ENCODE measurements at regions not wholly inside any gene's neighbourhood (a gene's known extent, or its start where the extent isn't known, plus 50 kb on each side); places are given as distances from the start of the nearest gene placed in this dataset.

DNA sequence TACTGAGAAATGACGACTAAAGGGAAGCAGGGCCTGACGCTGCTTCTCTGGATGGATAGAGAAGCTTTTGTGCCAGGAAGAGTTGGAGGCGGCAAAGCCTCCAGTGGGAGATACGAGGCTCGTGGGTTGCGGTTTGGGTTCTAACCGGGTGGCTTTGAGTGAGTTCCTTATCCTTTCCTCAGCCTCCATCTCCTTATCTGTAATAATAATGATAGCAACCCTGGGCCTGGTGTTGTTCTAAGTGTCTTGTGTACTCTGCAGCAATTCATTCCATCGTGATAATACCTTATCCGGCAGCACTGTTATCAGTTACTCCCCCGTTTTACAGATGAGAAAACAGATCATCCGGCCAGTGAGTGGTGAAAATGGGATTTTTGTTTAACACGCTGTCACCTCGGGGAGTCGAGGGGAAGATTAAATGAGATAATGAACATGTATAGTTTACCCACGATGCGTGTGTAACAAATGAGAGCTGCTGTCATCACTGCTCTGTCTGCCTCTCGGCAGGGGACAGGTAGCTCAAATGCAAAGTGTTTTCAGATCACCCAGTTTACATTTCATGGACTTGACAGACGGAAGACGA is 52.0 kb upstream of the LHX1 start:
- no peaks in the 10 kb centered on the region for H3K4me1 ChIP-seq (ENCODE audit: control insufficient read depth, low read length)
- TF ChIP-seq, protein P1, sequence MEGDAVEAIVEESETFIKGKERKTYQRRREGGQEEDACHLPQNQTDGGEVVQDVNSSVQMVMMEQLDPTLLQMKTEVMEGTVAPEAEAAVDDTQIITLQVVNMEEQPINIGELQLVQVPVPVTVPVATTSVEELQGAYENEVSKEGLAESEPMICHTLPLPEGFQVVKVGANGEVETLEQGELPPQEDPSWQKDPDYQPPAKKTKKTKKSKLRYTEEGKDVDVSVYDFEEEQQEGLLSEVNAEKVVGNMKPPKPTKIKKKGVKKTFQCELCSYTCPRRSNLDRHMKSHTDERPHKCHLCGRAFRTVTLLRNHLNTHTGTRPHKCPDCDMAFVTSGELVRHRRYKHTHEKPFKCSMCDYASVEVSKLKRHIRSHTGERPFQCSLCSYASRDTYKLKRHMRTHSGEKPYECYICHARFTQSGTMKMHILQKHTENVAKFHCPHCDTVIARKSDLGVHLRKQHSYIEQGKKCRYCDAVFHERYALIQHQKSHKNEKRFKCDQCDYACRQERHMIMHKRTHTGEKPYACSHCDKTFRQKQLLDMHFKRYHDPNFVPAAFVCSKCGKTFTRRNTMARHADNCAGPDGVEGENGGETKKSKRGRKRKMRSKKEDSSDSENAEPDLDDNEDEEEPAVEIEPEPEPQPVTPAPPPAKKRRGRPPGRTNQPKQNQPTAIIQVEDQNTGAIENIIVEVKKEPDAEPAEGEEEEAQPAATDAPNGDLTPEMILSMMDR (IDR thresholded peaks at IDR 0.05; ENCODE audit: low read depth, low read length, poor library complexity, severe bottlenecking), result no peak
- peaks cover 17% of the 10 kb centered on the region for H3K27me3 ChIP-seq (ENCODE audit: control insufficient read depth, low read length)
- H4K20me1 ChIP-seq (ENCODE audit: control insufficient read depth, insufficient read depth, low read depth, low read length), result no peaks in the 10 kb centered on the region
- no peak overlapping the region for H3K4me2 ChIP-seq (ENCODE audit: low read length)
- H3K9me2 ChIP-seq (replicated peaks; ENCODE audit: control insufficient read depth, low read length), result no peaks in the 10 kb centered on the region
- H3K79me2 ChIP-seq (ENCODE audit: control insufficient read depth, low read length), result no peaks in the 10 kb centered on the region
- no peaks in the 10 kb centered on the region for H3K36me3 ChIP-seq (ENCODE audit: control insufficient read depth, low read length)
- H3K27ac ChIP-seq (ENCODE audit: low read depth, low read length), result no peak overlapping the region
- no peak overlapping the region for H3K4me3 ChIP-seq (ENCODE audit: low read length)
- H3F3A ChIP-seq (ENCODE audit: control insufficient read depth, insufficient read depth), result no peaks in the 10 kb centered on the region
- no peaks in the 10 kb centered on the region for H3K9me3 ChIP-seq (ENCODE audit: control insufficient read depth, insufficient read depth, low read length)

DNA sequence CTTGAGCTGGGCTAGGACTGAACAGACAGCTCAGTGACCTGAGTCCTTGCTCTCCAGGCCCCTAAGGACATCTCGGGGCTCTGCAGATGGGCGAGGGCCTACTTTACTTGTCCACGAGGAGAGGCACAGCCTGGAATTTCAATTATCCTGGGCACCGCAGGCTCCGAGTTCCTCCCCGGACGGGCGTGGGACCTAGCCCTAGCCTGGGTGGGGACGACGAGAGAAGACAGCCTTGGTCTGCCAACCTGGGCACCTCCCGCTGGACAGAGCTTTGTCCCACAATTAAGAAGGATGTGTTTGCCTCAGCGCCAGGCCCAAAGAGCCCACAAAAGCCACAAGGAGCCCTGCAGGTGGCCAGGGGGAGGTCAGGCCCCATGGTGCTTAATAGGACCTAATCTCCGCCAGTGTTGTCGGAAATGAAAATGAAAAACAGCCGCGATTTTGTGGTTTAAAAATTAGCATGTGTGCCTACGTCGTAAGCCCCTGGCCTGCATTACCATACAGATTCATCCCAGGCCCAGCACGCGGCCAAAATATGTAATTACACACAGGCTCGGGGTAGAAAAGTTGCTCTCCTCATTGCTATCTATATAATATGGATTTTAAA is 51.4 kb upstream of the LHX1 start:
- Histone ChIP-seq H3K4me2 (ENCODE audit: low read length) (no peak overlapping the region), H3F3A (ENCODE audit: control insufficient read depth, insufficient read depth) (no peaks in the 10 kb centered on the region), H3K79me2 (ENCODE audit: control insufficient read depth, low read length) (no peaks in the 10 kb centered on the region), H3K4me1 (ENCODE audit: control insufficient read depth, low read length) (no peaks in the 10 kb centered on the region), H3K9me3 (ENCODE audit: control insufficient read depth, insufficient read depth, low read length) (no peaks in the 10 kb centered on the region), H3K4me3 (ENCODE audit: low read length) (no peak overlapping the region), H3K27me3 (ENCODE audit: control insufficient read depth, low read length) (peaks cover 17% of the 10 kb centered on the region), H4K20me1 (ENCODE audit: control insufficient read depth, insufficient read depth, low read depth, low read length) (no peaks in the 10 kb centered on the region), H3K27ac (ENCODE audit: low read depth, low read length) (no peak overlapping the region), H3K36me3 (ENCODE audit: control insufficient read depth, low read length) (no peaks in the 10 kb centered on the region), H3K9me2 (replicated peaks; ENCODE audit: control insufficient read depth, low read length) (no peaks in the 10 kb centered on the region)
- no peak for TF ChIP-seq EZH2phosphoT487 (IDR thresholded peaks at IDR 0.05; ENCODE audit: borderline replicate concordance, low read length)
- TF ChIP-seq, protein P1 (IDR thresholded peaks at IDR 0.05; ENCODE audit: low read depth, low read length, poor library complexity, severe bottlenecking), result no peak
